HuH-7 (cell line): ENCODE measurements at regions not wholly inside any gene's neighbourhood (a gene's known extent, or its start where the extent isn't known, plus 50 kb on each side); places are given as distances from the start of the nearest gene placed in this dataset.

Experiments
- DNase-seq: peaks from one replicate; pipeline ENCODE4 v3.0.0; 2011; ENCODE audit warnings: low spot score

DNA sequence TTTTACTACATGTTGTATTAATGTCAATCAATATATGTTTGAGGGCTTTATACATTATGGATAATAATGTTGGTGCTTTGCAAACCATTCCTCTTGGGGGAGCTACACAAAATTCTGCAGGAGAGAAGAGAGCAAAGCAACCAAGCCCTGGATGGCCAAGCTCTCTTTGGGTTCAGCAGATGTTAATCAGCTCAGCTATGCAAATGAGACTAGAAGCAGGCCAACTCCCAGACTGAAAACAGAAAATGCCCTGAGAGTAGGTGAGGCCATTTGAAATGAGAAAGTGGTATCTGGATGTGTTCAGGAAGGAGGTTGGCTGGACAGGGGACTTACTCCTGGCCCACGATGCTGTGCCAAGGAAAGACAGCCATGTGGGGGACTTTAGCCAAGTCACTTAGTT lies 387.0 kb downstream of the BCOR start:
- DNase-seq = no peak

DNA sequence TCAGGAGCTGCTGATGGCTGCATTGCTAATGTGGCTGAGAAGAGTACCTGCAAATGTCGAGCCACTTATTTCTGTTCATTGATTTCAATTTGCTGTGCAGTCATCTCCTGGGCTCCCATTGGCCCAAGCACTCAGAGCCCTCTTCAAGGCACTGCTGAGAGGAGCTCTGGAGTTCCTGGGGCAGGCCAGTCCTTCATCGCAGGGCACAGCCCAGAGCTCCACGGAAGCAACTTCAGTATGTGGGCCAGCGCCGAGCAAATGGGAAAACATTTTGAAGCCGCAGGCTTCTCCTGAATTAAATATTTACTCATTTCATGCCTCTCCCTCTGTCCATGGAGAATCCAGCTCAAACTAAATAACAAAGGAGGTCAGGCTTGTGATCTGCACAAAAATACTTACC lies 383.3 kb downstream of the BCOR start:
- no peak for DNase-seq

DNA sequence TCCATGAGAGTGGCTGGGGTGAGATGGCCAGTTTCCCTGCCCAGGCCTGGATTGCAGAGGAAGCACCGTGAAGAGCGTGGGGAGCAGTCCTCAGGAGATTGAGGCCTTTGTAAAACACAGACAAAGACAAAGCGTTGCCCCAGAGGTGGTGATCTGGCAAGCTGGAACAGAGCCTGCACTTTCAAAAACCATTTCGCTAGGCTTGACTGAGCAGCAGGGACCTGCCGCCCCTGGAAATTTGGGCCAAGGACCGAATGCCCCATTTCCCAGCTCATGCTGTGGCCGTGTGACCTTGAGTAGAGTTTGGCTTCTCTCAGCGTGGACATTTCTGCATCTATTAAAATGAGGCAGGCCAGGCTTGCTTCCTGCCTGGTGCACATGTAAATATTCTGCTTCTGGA lies 381.4 kb downstream of the BCOR start:
- DNase-seq = no peak

DNA sequence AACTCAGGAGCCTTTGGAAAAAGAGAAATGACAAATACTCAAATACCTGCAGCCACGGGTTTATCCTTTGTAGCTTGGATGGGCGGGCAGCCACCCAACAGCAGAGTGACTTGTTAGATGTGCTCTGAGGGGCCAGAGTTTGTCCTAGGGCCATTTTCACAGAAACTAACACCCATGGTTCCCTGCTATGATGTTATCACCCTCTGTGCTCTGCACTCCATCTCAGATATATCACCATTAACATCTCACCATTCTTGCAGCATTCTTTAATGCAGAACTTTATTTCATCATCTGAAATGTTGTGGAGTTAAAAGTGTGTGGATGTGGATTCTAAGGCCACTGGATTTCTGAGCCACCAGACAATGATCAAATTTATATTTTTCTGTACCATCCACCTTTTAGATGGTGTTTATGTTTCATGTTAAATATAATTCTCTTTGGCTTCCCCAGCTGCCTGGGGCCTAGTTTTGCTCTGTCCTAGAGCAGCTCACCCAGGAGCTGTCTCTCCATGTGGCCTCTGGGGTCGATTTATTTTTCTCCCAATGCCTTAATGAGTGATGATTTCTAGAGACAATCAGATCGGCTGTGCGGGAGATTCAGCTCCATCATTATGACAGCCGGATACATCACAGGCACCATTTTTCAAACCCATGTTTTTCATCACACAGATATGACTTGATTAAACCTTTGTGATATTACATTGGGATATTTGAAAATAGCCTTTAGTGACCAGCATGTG lies 380.8 kb downstream of the BCOR start:
- DNase-seq = no peak

DNA sequence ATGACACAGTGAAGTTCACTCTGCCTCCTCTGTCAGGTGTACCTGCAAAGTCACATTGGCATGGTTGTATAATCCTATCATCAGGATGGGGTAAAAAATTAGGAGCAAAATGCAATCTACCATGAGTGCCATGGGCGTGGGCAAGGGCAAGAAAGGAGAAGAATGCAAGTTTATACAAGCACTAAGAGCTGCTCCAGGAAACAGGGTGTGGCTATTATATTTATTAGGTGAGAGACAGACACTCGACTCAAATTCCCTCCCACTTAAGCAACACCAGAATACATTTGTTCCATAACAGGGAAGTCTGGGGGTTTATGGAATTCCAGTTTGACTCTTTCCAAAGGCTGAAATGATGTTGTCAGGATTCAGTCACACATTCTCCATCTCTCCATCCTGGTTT lies 378.8 kb downstream of the BCOR start:
- DNase-seq = no peak

- DNase-seq = no peak
Observed at GRCh38 chrX:39720945-39721344, 376.8 kb downstream of the BCOR start.

- no peak for DNase-seq
Observed at GRCh38 chrX:39721566-39722279, 376.0 kb downstream of the BCOR start.

- peak; percentile 28 for DNase-seq
Observed at GRCh38 chrX:39724544-39724943, 373.2 kb downstream of the BCOR start.

- DNase-seq = peak; percentile 44
Observed at GRCh38 chrX:39725114-39725513, 372.6 kb downstream of the BCOR start.

GRCh38 chrX:39725928-39726619 lies 371.7 kb downstream of the BCOR start:
- no peak for DNase-seq

- DNase-seq = no peak
Observed at GRCh38 chrX:39726771-39727170, 371.0 kb downstream of the BCOR start.

DNA sequence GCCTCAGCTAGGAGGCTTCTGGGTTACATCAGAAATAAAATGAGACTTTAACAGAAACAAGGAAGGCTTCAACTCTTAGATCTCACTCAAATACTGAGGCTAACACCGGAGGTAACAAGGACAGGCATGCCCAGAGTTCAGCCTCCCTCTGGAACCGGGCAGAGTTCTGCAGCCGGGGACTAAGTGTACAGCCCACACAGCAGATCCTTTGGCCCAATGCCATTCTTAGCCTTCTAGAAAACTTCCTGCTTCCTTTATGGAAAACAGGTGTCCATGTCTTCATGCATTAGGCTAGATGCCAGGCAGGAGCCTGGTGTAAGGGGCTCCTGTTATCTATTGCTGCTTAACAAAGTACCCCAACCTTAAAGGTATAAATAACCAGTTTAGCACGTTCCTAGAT lies 369.7 kb downstream of the BCOR start:
- DNase-seq = no peak

- no peak for DNase-seq
Observed at GRCh38 chrX:39728852-39729598, 368.7 kb downstream of the BCOR start.

DNA sequence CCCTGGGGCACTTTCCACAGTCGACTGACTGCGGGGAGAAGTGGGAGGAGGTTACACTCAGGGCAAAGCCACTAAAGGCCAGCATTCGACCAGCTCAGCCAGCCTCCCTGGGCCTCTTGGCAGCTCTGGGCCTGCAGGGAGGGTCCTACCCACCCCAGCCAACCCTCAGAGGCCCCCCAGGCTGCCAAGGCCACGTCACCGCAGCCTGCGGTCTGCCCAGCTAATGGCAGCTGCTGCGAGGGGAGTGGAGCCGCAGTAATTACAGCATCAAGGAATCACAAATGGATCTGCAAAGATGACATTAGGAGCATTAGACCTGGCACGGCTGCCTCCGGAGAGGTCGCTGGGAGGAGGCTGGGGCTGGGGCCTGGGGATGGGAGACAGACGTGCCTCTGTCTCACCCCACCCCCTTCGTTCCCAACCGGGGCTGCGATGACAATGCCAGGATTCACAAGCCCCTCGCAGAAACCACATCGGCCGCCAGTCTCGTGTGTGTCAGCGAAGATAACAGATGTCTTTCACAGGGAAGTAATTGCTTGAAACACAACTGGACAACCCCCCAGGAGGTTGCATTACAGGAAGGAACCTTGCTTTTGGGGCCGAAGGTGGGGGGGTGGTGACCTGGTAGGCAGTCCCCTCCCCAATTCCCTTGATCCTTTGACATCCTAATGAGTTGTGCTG lies 367.6 kb downstream of the BCOR start:
- no peak for DNase-seq

GRCh38 chrX:39730662-39731329 lies 367.0 kb downstream of the BCOR start:
- DNase-seq = peak; percentile 43

DNA sequence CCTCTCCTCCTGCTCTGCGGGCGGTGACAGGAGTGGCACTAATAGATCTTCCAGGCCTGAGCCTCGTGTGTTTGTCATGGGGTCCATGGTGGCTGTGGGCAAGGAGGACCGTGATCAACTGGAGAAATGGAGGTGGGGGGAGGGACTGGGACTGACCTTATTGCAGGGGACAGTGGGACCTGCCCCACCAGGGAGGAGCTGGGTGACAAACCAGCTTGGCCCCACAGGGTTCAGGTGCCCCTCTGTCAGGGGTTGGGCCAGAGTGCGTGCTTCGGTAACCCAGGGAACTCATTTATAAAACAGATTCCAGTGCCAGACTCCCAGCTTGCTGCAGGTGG lies 366.5 kb downstream of the BCOR start:
- DNase-seq = no peak

GRCh38 chrX:39731735-39732134 lies 366.0 kb downstream of the BCOR start:
- no peak for DNase-seq

GRCh38 chrX:39733745-39734144 lies 364.0 kb downstream of the BCOR start:
- DNase-seq = no peak

DNA sequence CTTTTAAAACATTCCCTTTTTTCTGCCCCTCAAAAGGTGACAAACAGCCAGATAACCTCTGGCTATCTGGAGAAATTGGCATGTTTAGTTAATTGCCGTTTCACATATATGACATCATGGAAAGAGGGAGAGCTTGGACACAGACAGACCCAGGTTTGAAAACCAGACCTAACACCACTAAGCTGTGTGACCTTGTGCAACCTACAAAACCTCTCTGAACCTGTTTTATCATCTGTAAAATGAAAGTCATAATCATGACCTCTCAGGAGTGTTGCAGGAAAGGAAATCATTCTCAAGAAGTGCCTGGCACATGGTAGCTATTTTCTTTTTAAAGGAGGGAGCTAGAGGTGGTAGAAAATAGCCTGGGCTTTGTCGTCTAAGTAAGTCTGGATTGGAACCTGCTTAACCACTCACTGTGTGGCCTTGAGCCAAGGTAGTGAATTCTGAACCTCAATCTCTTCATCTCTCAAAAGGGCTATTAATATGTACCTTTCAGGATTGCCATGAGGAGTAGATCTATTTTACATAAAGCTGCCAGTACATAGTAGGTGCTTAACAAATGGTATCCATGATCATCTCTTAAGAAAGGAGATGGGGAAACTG lies 363.5 kb downstream of the BCOR start:
- no peak for DNase-seq

- no peak for DNase-seq
Observed at GRCh38 chrX:39736216-39737211, 361.2 kb downstream of the BCOR start.
